GM12872 (cell line): ENCODE measurements at regions not wholly inside any gene's neighbourhood (a gene's known extent, or its start where the extent isn't known, plus 50 kb on each side); places are given as distances from the start of the nearest gene placed in this dataset.

Experiments
- TF ChIP-seq, protein P1 (sequence below): IDR thresholded peaks from 3 replicates; pipeline ENCODE4 v1.5.1; 2011; ENCODE audit warnings: low read depth, mild to moderate bottlenecking, low read length, moderate library complexity; ENCODE audit not compliant: insufficient read depth

DNA sequence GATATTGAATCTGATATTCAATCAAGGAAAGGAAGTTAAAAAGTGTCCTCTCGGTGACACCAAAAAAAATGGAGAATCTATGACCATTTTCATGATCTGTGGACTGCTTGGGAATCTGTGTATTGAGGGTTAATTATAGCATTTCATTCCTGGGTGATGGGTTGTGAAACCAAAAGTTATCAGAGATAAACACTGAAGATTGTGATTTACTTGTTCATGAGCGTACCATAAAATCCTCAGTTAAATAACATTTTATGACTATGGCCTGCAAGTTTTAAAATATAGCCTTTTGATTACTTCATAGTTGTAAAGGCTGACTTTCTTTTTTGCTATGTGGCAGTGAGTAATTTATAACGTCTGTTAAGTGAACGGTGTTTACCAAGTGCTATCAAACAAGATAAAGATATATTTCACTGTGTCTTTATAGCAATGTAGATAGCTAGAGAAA, 267.9 kb upstream of the SEMA6A start:
- TF ChIP-seq, protein P1, sequence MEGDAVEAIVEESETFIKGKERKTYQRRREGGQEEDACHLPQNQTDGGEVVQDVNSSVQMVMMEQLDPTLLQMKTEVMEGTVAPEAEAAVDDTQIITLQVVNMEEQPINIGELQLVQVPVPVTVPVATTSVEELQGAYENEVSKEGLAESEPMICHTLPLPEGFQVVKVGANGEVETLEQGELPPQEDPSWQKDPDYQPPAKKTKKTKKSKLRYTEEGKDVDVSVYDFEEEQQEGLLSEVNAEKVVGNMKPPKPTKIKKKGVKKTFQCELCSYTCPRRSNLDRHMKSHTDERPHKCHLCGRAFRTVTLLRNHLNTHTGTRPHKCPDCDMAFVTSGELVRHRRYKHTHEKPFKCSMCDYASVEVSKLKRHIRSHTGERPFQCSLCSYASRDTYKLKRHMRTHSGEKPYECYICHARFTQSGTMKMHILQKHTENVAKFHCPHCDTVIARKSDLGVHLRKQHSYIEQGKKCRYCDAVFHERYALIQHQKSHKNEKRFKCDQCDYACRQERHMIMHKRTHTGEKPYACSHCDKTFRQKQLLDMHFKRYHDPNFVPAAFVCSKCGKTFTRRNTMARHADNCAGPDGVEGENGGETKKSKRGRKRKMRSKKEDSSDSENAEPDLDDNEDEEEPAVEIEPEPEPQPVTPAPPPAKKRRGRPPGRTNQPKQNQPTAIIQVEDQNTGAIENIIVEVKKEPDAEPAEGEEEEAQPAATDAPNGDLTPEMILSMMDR = no peak

DNA sequence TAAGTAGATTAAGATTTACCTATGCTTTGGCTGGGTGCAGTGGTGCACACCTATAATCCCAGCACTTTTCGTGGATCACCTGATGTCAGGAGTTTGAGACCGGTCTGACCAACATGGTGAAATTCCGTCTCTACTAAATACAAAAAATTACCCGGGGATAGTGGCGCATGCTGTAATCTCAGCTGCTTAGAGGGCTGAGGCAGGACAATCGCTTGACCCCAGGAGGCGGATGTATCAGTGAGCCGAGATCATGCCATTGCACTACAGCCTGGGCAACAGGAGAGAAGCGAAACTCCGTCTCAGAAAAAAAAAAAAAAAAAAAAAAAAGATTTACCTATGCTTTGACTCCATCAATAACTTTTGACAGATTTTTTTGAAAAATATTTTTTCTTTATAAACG, 267.1 kb upstream of the SEMA6A start:
- TF ChIP-seq, protein P1 = no peak

DNA sequence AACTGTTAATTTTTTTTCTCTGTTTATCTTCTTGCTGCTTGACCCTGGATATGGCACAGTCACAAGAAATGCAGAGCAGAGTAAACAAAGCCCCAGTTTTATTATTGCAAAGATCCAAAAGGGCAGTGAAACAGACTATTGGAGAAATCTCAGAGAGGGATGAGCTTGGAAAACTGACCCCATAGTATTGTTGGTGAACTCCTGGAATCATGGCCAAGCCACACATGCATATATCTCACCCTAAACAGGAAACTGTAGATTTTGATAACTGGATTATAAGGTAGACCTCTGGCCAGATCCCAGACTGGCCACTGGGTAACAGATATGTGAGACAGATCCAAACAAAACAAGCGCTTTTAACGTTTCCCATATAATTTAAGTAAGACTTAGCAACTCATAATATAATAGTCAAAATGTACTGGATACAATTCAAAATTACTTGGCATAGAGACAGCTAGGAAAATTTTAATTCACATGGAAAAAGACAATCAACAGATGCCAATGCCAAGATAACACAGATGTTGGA, 263.5 kb upstream of the SEMA6A start:
- TF ChIP-seq, protein P1 = no peak

DNA sequence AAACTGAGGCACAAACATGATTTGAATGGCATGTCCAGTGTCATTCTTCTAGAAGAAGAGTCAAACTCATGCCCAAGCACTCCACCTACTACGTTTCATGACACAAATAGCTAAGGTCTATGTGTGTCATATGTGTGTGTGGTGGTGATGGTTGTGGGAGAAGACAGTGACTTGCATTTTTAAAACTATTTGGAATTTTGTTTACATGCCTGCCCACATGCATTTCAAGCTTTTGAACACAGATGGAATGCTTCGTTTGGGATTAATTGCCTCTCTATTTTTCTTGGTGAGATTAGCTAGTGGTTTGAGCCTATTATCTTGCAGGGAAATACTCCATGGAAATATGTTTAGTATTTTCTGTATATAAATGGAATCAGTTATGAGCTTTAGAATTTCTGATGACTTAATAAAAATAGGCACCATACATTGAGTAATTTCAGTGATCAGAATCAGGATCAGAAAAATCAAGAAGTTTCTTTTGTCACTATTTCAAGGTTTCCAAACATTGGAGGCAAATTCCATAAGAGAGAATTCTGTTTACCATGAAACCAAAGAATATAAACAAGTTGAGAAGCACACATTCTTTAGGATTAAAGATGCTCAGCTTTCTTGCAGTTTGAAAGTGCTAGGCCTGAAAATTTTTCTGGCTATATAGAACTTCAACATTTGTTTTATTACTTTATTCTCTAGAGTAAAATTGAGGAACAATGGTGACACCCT, 260.3 kb upstream of the SEMA6A start:
- TF ChIP-seq, protein P1 = no peak

DNA sequence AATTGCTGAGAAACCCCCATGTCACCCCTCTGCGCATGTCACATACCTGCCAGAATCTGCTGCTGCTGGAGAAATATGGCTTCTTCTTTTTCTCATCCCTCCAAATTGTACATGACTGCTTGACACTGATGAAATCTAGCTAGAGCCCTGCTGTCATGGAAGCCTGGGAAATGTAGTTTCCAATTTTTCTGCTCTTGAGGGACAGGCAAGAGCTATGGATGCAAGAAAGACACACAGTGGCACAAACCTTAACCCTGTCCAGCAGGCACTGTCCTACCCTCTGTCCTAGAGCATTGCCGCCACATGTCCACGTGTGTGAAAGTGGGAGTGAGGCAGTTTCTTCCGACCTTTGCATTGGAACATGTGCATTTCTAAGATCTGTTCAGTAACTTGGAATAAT, 255.5 kb upstream of the SEMA6A start:
- TF ChIP-seq, protein P1 = no peak

DNA sequence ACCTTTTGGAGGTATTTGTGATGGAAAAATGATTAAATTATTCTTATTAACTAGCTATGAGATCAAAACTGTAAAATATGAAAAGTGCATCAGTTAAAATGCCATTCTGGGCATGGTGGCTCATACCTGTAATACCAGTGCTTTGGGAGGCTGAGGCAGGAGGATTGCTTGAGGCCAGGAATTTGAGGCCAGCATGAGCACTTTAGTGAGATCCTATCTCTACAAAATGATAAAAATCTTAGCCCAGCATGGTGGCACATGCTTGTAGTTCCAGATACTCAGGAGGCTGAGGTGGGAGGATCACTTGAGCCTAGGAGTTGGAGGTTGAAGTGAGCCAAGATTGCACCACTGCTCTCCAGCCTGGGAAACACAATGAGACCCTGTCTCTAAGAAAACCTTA, 252.5 kb upstream of the SEMA6A start:
- TF ChIP-seq, protein P1 = no peak

DNA sequence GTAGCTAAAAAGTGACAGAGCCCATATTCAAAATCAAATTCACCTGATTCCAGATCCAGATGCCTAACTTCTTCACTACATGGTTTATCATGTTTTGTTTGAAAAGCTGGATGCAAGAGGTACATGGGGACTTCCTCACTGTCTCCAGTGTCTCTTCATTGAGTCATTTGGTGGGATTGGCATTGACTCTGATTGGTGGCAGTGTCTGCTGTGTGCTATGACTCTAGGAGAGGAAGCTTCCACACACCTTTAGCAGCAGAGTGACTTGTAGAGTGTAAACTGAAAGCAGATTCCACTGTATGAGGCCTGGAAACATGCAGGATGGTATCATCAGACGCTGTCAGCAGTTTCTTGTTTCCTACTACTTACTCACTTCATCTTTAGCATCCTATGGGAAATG, 250.9 kb upstream of the SEMA6A start:
- TF ChIP-seq, protein P1 = no peak
